Activated CD4-positive, alpha-beta T cell treated with anti-CD3 and anti-CD28 coated beads, Interleukin-10, Interleukin-2, amounts not matched to agents 100 ng/mL and 50 ng/mL, durations not matched to agents 16 hours and 8 hours (primary cell): ENCODE measurements at regions not wholly inside any gene's neighbourhood (a gene's known extent, or its start where the extent isn't known, plus 50 kb on each side); places are given as distances from the start of the nearest gene placed in this dataset.

Source experiments
- DNase-seq: peaks from one replicate; pipeline ENCODE4 v3.0.0-alpha.2; 2020

DNA sequence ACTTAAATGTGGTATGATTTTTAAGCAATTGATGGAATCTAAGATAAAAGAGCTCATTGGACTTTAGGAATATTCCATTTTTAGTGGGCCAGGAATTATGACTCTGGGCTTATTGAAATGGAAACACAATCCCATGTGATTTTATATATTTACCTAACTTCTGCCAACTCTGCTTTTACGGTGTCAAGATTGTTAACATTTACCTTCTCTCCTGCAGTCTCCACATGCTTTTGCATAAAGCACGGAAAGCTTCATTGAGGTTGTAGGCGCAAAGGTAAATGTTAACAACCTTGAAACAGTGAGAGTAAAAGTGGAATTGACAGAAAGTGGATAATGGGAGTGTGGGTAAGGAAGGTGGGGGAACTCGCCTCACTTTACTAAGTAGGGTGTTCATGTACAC lies 468.1 kb downstream of the PMP22 start:
- DNase-seq: no peak

DNA sequence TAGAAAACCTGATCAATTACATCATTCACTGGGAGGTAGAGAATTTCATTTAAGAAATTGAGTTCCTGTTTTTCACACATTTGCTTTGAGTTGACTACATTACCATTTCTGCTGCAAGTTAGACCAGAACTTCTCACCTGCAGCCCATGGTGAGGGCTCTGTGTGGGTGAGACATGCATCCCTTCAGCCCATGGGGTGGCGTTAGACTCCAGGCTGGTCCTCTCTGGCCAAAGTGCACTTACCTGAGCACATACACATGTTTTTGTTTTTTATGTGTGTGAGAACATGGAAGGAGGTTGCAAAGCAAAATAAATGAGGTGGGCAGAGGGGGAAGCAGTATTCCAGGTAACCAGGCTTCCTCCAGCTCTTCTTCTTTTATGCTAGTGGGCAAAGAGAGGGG lies 470.2 kb downstream of the PMP22 start:
- no peak for DNase-seq

DNA sequence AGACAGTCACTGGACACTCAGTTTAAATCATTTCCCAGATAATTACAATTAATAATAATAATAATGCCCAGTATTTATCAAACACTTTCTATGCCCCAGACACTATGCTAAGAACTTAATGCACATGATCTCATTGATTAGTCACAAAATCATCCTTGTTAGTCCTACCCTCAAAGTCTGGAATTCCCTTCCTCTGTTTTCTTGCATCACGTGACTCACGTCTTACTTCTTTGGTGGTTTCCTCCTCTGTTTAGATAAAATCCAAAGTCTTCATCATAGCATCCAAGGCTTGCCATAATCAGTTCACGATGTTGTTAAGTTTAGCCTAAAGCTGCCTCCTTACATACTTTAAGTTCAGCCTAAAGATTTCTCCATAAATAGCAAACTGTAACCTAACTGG lies 471.9 kb downstream of the PMP22 start:
- DNase-seq: no peak

DNA sequence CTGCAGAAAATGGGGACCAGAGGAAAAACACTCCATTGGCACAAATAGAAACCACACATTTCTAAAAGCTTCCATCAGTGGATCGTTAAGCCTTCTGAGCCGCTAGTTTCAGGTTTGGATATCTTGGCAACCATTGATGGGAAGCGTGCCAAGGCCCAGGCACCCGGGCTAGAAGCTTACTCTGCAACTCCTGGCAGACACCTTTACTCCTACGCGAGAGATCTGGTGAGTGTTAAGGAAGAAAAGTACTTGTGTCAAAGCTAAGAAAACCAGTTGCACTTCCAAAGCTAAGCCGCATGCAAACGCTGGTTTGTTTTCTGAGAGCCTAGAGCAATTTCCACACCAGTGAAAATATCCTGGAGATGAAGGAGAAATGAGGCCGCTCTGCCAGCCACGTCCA lies 472.4 kb downstream of the PMP22 start:
- no peak for DNase-seq

DNA sequence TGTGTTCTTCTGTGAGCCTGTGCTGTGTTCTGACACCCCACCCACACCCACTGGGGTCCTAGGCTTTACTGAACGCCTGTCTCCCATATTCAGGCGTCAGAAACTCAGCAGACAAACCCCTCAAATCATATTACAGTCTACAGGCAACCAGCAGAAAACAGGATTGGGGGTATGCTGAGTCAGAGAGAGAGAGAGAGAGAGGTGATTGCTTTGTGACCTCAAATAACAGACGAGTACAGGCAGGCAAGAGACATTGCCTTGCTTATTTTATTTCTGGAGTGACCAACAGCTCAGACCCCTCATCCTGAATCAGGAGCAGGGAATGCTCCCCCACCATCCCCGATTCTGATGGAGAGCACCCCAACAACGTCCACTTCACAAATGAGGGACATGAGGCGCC lies 473.9 kb downstream of the PMP22 start:
- DNase-seq: no peak

DNA sequence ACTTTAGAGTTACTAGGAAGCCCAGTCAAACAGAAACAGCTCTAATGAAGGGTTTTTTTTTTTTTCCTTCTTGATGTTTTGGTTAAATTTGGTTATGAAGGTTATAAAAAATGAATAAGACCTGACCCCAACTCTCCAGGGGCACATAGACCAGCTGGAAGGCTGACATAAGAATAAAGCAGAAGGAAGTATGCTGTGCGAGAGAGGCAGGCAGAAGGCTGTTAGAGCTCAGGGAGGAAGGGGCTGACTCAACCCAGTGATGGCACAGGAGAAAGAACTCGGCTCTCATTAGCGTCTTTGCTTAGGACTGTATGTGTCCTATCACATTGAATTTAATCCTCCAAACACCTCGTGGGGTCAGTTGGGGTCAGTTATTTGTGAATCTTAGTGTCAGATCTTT lies 474.6 kb downstream of the PMP22 start:
- peak; percentile 1 for DNase-seq

DNA sequence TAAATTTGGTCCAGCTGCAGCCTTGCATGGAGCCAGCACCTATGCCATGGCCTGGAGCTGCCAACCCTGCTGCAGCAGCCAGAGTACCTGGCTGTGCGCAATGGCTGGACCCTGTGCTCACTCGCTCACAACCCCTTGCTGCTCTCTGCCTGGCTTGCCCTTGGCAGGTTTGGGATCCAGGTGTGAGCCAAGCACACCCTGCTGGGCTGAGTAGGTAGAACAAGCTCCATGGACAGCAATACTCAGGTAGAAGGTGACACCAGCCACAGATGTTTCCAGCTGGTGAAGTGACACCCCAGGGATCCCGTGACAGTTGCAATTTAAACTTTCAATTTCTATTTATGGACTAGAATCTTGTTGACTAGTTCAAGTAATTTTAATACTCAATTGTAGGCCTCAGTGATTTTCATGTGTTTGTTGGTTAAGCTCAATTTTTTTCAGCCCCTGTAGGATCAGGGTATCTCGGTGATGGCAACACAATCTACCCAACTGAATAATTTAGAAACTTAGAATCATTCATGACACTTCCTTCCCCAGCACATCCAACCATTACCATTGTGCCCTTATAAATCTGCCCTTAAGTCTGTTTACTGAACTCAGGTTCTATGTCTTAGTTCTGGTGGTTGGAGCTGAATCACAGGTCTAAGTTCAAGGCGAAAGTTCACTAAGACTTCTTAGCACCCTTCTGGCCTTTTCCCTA lies 480.0 kb downstream of the PMP22 start:
- peak; percentile 7 for DNase-seq

DNA sequence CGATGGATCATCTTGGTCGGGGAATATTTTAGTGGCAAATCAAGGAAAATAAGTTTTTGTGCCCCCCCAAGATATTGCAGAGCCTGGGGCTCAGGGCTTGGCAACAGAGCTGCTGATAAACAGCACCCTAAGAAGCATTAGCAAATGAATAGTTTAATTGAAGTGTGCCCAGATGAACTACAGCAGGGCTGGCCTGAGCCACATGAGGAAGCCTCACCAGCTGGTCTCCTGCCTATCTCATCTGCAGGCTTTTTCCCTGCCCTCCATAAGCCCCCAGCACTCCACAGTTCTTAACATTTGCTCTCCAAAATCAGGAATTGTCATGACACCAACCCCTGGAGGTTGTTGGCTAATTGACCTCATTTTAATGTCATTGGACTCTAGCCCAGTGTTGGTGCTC lies 480.2 kb downstream of the HS3ST3B1 start:
- no peak for DNase-seq

DNA sequence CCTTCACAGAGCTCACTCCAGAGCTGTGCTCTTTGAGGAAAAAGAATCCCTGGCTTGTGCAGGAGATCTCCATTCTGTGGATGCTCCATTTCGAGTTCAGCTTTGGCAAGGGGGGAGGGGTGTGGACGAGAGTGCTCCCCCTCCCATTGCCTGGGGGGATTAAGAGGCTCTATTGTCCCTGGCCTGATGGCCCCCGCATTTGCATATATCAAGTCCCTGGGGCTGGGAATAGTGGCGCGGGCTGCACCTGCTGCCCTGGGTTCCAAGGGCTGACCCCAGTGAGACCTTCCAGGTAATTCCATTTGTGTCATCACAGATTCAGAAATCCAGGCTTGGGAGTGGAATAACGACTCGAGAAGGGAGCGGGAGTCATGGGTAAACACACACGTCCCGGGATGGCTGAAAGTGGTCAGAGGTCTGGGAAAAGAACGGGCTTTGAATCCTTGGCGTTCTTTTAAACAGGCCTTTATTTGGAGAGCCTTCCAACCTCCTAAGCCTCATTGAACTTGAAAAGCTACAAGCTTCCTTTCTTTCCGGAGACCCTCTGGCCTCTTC lies 479.3 kb downstream of the HS3ST3B1 start:
- DNase-seq: no peak

DNA sequence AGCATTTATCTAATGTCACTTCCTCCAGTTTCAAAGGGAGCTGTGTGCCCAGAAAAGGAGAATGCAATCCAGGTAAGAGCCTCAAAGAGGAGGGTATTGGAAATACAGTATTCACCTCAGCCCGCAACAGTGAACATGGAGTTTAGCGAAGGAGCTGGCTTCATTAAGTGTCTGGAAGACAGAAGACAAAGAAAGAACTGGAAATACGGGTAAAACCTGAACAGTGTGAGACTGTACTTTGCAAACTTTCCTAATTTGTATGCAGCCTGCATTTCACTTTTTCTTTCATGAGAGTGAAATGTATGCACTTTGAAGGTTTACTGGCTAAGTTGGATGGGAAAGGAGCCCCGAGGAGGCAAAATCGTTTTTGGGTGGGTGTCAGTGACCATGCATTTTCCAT lies 478.4 kb downstream of the HS3ST3B1 start:
- DNase-seq: no peak

DNA sequence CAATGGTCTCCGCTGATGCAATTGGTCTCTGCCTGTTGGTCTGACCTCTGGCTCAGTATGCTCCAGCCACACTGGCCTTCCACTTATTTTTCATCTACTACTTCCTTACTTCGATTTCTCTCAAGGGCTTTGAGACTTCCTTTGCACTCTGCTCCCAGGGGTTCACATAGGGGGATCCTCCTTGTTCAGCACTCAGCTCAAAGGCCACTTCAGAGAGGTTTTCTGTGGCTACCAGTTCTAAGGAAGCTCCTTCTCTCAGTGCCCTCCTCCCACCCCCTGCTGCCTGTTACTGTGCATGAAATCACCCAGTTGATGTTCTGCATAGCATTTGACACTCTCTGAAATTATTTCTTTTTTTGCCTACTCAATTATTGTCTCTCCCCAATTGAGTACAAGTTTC lies 476.4 kb downstream of the HS3ST3B1 start:
- no peak for DNase-seq

DNA sequence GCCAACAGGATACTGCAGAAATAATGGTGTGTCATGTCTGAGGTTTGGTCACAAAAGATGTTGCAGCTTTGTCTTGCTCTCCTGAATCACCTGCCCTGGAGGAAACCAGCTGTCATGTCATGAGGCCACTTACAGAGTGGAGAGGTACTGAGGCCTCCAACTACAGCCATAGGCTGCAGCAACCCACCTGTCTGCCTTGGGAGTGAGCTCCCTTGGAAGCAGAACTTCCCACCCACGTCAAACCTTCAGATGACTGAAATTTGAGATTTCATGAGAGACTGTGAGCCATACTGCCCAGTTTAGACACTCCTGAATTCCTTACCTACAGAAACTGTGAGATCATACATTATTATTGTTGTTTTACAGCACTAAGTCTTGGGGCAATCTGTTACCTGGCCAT lies 475.9 kb downstream of the HS3ST3B1 start:
- DNase-seq: no peak

DNA sequence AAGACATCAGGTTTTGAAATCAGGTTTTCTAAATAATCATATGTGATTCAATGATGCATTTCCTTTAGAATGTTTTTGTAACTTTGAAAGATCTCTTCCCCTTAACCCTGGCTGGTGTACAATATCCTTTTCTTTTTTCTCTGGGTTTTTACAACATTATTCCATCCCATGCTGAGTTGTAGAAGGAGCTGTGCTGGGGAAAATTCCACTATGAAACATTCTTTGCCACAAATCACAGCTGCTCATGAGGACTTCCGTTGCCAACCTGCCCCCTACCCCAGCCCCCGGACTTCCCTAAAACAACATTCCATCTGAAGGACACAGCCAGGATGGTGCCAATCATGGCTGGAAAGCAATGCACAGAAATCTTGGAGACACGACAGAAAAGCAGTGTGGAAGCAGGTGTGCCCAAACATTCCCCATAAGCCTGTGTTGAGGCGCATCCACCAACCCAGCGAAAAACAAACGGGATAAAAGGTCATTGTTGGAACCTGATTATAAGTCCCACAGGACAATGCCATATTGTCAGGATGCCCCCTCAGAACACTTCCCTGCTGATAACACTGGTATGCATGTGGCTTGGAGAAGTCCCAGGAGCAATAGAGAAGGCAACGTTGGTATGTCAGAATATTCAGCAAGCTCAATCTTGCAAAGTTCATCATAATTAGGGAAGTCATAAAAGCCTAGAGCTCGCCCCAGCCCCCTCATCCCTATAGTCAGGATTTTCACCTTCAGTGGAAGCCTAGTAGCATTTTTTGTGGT lies 475.0 kb downstream of the HS3ST3B1 start:
- no peak for DNase-seq

DNA sequence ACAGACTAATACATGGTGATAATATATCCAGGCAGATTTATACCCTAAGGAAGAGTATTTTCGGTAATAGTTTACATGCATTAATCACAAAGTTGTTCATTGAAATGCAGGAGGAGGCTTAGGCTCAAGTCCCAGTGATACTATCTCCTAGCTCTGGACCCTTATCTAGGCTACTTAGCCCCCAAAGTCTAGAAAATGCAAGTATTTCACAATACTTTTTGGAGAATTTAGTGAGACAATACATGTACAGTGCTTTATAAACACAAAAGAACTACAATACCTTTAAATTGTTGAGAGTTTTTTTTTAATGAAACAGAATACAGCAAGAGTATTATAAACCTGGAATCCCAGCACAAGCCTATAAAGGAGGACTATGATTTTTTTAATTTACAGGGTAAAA lies 473.9 kb downstream of the HS3ST3B1 start:
- DNase-seq: no peak

DNA sequence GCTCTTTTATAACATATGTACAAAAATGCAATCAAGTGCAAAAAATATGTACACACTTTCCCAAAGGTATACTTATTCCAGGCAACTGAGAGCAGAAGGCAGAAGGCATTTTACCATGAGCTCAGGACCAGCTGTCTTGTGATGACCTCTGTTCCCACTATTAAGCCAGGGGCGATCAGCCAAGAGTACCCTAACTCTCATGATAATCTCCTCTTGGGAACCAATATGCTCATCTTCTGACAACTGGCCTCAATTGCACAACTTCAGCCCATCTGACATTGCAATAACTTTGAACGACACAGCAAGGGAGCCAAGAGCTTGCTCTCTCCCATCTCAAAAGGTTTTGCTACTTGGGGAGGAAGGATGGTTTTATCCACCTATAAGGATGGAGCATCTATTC lies 471.9 kb downstream of the HS3ST3B1 start:
- DNase-seq: no peak

DNA sequence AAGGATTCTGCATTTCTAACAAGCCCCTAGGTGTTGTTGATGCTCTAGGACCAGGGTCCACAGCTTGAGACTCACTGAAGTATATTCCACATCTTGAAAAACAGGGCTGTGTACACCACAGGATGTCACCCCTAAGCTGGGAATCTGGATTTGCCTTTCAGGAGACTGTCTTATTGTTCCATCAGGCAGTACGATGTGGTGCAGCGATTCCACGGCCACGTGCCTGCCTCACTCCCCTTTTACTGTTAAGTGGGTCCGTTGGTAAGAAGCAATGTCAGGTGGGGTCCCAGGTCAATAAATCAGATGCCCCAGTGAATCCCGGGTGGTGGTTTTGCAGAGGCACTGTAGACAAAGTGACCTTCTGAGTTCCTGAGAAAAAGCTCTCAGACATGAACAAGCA lies 470.7 kb downstream of the HS3ST3B1 start:
- DNase-seq: no peak

DNA sequence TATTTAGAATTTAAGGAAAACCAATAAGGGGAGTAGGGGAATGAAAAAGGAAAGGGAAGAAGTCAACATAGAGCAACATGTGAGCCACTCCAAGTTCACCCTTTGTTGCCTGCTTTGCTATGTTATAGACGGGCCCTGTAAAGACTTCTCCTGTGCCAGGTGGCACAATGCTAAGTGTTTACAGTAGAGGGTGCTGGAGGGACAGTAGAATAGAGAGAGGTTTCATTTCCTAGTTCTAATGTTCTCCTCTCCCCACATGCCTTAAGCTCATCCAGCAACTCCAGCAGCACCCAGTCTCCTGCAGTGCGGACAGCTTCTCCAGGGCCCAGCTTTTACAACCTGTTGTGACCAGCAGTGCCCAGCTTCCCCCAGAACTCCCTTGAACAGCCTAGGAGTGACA lies 468.0 kb downstream of the HS3ST3B1 start:
- DNase-seq: no peak

DNA sequence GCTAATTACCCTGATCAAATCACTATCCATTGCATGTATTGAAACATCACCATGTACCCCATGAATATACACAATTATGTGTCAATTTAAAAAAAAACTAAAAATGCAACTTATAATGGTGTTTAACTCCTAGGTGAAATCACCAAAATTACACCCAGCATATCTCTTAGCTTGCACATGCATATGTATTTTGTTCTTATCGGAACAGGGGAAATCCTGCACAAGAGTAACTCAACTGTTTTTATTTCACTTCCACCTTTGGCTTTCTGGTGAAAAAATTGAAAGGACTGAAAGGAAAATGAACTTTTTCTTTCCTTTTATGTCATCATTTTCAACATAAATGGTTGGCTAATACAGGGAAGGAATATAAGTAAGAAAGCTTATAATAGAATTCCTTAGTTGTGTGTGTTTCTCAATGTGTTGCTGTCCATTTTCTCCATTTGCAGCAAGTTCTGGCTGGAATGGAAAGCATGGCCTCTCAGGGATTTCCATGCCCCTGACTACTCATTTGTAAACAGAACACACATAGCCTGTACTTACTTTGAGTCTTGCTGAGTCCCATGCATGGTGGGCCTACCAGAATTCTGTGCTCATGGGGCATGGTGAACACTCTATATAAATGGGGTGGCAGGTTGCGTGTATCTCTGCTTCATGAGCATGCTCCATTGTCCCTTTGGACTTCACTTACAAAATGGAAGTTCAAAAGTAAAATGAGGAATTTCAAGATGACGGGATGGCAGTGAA lies 462.0 kb downstream of the HS3ST3B1 start:
- no peak for DNase-seq

DNA sequence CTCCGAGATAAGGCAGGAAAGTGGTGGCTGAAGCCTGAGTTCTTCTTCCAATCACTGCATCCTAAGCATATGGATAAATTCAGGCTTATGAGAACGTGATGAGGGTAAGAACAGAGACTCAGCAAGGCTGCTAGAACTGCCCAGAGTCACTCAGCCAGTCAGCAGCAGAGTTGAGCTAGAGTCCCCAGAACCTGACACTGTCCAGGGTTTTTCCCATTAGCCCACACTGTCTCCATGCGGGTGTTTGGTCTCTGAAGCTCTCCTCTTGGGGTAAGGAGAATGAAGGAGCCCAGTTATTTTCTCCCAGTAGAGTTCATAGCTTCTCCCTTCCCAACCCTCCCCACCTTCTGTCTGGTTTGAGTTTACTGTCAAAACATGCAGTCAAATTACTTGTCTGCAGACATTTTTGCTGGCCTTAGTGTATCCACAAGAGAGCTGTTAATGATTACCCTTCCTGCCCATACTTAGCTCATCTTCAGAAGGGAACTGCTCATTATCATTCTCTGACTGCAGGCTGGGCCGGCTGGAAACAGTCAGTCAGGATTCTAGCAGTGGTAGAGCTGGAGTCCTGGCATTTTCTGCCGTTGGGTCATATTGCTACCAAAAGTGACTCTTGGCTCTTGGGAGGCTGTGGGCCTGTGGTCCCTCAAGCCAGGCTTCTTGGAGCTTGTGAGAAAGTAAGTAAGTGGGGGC lies 460.0 kb downstream of the HS3ST3B1 start:
- no peak for DNase-seq

DNA sequence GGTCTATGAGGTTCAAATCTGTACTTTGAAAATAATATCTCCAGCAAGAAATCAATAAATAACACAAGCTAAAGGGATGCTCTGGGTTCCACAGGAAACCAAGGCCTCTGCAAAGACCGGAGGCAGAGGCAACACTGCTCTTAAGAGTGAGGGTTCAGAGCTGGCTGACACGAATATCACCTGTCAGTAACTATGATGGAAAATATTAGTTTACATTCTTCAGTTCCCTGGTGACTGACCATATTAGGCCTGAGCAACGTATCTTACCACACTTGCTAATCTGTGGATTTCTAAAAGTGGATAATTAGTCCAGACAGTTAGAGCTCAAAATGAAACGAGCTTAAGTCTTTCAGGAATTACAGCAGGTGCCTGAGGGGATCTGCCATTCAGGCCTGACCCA lies 459.3 kb downstream of the HS3ST3B1 start:
- no peak for DNase-seq

DNA sequence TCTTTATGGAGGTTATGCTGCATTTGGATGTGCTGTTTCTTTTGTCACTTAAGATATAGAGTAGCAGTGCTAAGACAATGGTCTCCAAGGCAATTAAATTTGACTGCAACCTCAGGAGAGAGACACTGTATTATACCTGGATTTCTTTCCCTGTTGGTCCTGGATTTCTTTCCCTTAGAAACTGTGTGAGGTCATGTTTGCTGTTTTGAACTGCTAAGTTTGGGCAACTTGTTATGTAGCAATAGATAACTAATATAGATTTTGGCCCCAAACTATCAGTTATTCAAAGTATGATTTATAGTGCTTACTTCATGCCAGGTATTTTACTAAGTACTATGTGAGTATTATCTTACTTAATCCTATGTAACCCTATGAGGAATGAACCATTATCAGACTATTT lies 458.4 kb downstream of the HS3ST3B1 start:
- no peak for DNase-seq

DNA sequence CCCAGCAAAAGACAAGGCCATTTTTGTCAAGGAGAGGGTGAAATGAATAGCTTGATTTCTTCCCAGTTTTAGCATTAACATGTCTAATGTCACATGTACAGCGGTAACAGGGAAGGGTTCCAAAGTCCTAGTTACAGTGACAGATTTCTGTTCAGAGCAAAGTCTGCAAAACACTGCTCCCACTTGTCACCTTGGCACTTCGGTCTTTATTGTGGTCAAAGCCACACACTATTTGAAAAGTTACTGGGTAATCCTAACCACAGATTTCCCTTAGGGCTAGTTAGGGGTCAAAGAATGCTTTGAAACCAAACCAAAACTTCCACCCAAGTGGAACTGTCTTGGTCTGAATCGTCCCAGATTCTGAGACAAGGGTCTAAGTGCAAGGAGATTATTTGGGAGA lies 455.6 kb downstream of the HS3ST3B1 start:
- DNase-seq: no peak

DNA sequence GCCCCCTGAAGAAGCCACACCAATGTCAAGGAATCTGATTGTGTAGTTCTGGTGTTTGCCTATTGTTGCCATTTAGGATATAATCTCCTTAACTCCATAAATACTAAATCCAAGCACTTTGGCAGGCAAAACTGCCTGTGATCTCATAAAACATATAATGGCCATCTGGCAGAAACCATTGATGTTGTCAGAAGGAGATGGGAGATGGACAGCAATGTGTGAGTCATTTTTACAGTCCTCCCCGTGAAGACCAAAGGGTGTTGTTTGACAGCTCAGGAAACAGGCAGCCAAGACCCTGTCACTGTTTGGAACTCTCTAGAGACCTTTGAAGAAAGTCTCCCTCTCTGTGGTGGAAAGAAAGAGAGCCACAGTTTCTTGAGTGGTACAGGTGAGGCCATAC lies 454.1 kb downstream of the HS3ST3B1 start:
- DNase-seq: no peak
